SH-SY5Y (cell line): ENCODE measurements at regions not wholly inside any gene's neighbourhood (a gene's known extent, or its start where the extent isn't known, plus 50 kb on each side); places are given as distances from the start of the nearest gene placed in this dataset.

ENCODE experiments used
- GATA2 ChIP-seq: IDR thresholded peaks from 2 replicates; pipeline ENCODE4 v1.6.1; 2011; ENCODE audit warnings: mild to moderate bottlenecking, low read depth, low read length
- GATA3 ChIP-seq: IDR thresholded peaks from 2 replicates; pipeline ENCODE4 v1.6.1; 2011; ENCODE audit warnings: low read depth, mild to moderate bottlenecking, low read length, moderate library complexity

GRCh38 chr13:74569251-74569650, 435.0 kb upstream of the KLF12 start:
- TF ChIP-seq GATA2 = no peak
- no peak for TF ChIP-seq GATA3
